HL-60 (cell line): ENCODE measurements at regions not wholly inside any gene's neighbourhood (a gene's known extent, or its start where the extent isn't known, plus 50 kb on each side); places are given as distances from the start of the nearest gene placed in this dataset.

Source experiments
- DNase-seq, 2 experiments: peaks; one replicate each; pipeline ENCODE4 v3.0.0-alpha.2; 2010 to 2020; ENCODE audit warnings: low read depth in 1 of 2, low spot score in 1 of 2
- H3K27ac ChIP-seq: fragments of 250-450 bp; sonication (Bioruptor Pico); replicated peaks from 2 replicates; pipeline ENCODE4 v1.5.1; 2020; ENCODE audit warnings: mild to moderate bottlenecking, moderate library complexity
- H3K27me3 ChIP-seq: fragments of 250-450 bp; sonication (Bioruptor Pico); 2 replicates; pipeline ENCODE4 v1.5.1; 2021; ENCODE audit warnings: mild to moderate bottlenecking, moderate library complexity; ENCODE audit not compliant: insufficient read depth, poor library complexity, severe bottlenecking
- H3K4me3 ChIP-seq: replicated peaks from 2 replicates; pipeline ENCODE4 v1.5.1; 2011; ENCODE audit warnings: mild to moderate bottlenecking, control low read depth, low read length; ENCODE audit not compliant: insufficient read depth
- GABPA ChIP-seq: IDR thresholded peaks from 2 replicates; pipeline ENCODE4 v1.6.1; 2012; ENCODE audit warnings: low read depth
- POLR2AphosphoS5 ChIP-seq: IDR thresholded peaks from 2 replicates; pipeline ENCODE4 v1.6.1; 2012; ENCODE audit warnings: low read depth
- REST ChIP-seq: IDR thresholded peaks from 2 replicates; pipeline ENCODE4 v1.6.1; 2012; ENCODE audit warnings: low read depth; ENCODE audit not compliant: insufficient replicate concordance
- SPI1 ChIP-seq: IDR thresholded peaks from 2 replicates; pipeline ENCODE4 v1.6.1; 2012; ENCODE audit warnings: low read depth, mild to moderate bottlenecking, borderline replicate concordance
- TF ChIP-seq, protein P1 (sequence below): IDR thresholded peaks from one replicate; pipeline ENCODE4 v1.5.1; 2011; ENCODE audit warnings: low read length, control low read depth, inconsistent platforms; ENCODE audit not compliant: insufficient read depth

DNA sequence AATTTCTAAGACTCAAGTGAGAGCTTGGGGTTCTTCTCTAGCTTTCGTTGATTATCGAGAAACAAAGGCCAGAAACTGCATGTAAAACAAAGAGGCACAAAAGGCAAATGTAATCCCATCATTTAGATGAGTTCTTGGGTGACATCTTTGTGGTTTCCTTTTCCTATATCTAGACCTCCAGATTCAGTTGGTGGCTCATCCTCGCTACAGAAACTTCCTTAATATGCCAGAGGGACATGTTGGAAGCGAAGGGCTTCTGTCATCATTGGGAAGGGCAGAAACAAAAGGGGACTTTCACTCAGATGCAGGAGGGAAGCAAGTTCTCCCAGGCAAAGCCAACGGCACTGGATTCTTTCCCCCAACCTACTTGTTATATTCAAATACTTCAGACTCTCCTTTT, 150.6 kb upstream of the ZFHX3 start:
- DNase-seq: no peak
- no peaks in the 10 kb centered on the region for H3K27me3 ChIP-seq
- TF ChIP-seq POLR2AphosphoS5 (no peak), SPI1 (no peak), GABPA (no peak), REST (no peak)
- TF ChIP-seq, protein P1, sequence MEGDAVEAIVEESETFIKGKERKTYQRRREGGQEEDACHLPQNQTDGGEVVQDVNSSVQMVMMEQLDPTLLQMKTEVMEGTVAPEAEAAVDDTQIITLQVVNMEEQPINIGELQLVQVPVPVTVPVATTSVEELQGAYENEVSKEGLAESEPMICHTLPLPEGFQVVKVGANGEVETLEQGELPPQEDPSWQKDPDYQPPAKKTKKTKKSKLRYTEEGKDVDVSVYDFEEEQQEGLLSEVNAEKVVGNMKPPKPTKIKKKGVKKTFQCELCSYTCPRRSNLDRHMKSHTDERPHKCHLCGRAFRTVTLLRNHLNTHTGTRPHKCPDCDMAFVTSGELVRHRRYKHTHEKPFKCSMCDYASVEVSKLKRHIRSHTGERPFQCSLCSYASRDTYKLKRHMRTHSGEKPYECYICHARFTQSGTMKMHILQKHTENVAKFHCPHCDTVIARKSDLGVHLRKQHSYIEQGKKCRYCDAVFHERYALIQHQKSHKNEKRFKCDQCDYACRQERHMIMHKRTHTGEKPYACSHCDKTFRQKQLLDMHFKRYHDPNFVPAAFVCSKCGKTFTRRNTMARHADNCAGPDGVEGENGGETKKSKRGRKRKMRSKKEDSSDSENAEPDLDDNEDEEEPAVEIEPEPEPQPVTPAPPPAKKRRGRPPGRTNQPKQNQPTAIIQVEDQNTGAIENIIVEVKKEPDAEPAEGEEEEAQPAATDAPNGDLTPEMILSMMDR: no peak
- no peak overlapping the region for H3K4me3 ChIP-seq
- H3K27ac ChIP-seq: no peak overlapping the region

GRCh38 chr16:73197598-73197997, 149.7 kb upstream of the ZFHX3 start:
- no peak for TF ChIP-seq REST
- TF ChIP-seq, protein P1: no peak
- TF ChIP-seq POLR2AphosphoS5: no peak
- TF ChIP-seq SPI1: no peak
- no peak for TF ChIP-seq GABPA
- Histone ChIP-seq H3K4me3 (no peak overlapping the region), H3K27ac (no peak overlapping the region), H3K27me3 (no peaks in the 10 kb centered on the region)
- no peak for DNase-seq

GRCh38 chr16:73196670-73197069, 148.7 kb upstream of the ZFHX3 start:
- Histone ChIP-seq H3K27me3 (no peaks in the 10 kb centered on the region), H3K27ac (no peak overlapping the region), H3K4me3 (no peak overlapping the region)
- peak; percentile 31 to 64 for DNase-seq
- TF ChIP-seq, protein P1: peak; percentile 72
- TF ChIP-seq SPI1: no peak

DNA sequence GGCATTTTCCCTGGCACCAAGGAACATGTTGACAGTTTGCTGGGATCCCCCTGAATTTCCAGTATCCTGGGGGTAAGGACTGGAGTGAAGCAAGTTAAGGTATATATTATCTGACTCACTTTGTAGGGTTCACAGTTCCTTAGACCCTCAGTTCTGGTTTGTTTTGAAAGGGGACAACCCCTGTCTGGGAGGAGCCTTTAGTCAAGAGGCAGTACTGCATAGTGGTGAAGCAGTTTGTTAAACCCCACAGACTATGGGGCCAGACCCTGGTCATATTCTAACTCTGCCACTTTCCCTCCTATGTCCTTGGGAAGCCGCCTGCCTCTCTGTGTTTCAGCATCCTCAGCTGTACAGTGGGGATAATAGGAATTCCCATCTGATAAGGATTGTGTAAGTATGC, 145.5 kb upstream of the ZFHX3 start:
- TF ChIP-seq POLR2AphosphoS5 (no peak), REST (no peak), SPI1 (no peak), GABPA (no peak)
- TF ChIP-seq, protein P1: no peak
- DNase-seq: no peak
- no peaks in the 10 kb centered on the region for H3K27me3 ChIP-seq
- H3K27ac ChIP-seq: no peak overlapping the region
- no peak overlapping the region for H3K4me3 ChIP-seq
